ENCODE measurements at regions not wholly inside any gene's neighbourhood (a gene's known extent, or its start where the extent isn't known, plus 50 kb on each side); places are given as distances from the start of the nearest gene placed in this dataset.

- peaks cover 51% of the 10 kb centered on the region for H3K36me3 Mint-ChIP-seq (ENCODE audit: low read depth)
- no peaks in the 10 kb centered on the region for H3K4me1 Mint-ChIP-seq
- H3K27ac Mint-ChIP-seq = no peak overlapping the region
- DNase-seq = no peak
- H3K4me3 Mint-ChIP-seq = no peak overlapping the region
- no peak for TF ChIP-seq CTCF (IDR thresholded peaks at IDR 0.05)
- peaks cover 66% of the 10 kb centered on the region for H3K9me3 Mint-ChIP-seq
- H3K27me3 Mint-ChIP-seq (ENCODE audit: low read depth, poor library complexity) = no peaks in the 10 kb centered on the region
Measured at GRCh38 chr17:14882131-14882530, 383.0 kb downstream of the PMP22 start.

GRCh38 chr17:14875557-14876412, 389.3 kb downstream of the PMP22 start:
- Mint-ChIP-seq H3K4me3 (no peak overlapping the region), H3K4me1 (no peaks in the 10 kb centered on the region), H3K27me3 (ENCODE audit: low read depth, poor library complexity) (peaks cover 4% of the 10 kb centered on the region), H3K27ac (no peak overlapping the region), H3K9me3 (peaks cover 5% of the 10 kb centered on the region), H3K36me3 (ENCODE audit: low read depth) (peaks cover 3% of the 10 kb centered on the region)
- TF ChIP-seq CTCF (IDR thresholded peaks at IDR 0.05) = no peak
- DNase-seq = no peak

- H3K27ac Mint-ChIP-seq = no peak overlapping the region
- TF ChIP-seq CTCF (IDR thresholded peaks at IDR 0.05) = no peak
- H3K27me3 Mint-ChIP-seq (ENCODE audit: low read depth, poor library complexity) = peaks cover 11% of the 10 kb centered on the region
- no peak overlapping the region for H3K4me3 Mint-ChIP-seq
- peaks cover 8% of the 10 kb centered on the region for H3K36me3 Mint-ChIP-seq (ENCODE audit: low read depth)
- H3K9me3 Mint-ChIP-seq = peaks cover 8% of the 10 kb centered on the region
- no peaks in the 10 kb centered on the region for H3K4me1 Mint-ChIP-seq
- no peak for DNase-seq
Measured at GRCh38 chr17:14873996-14874395, 391.1 kb downstream of the PMP22 start.

GRCh38 chr17:14873540-14873939, 391.6 kb downstream of the PMP22 start:
- peaks cover 11% of the 10 kb centered on the region for H3K27me3 Mint-ChIP-seq (ENCODE audit: low read depth, poor library complexity)
- no peak for TF ChIP-seq CTCF (IDR thresholded peaks at IDR 0.05)
- no peak overlapping the region for H3K4me3 Mint-ChIP-seq
- H3K9me3 Mint-ChIP-seq = peaks cover 9% of the 10 kb centered on the region
- no peaks in the 10 kb centered on the region for H3K4me1 Mint-ChIP-seq
- DNase-seq = no peak
- no peak overlapping the region for H3K27ac Mint-ChIP-seq
- peaks cover 8% of the 10 kb centered on the region for H3K36me3 Mint-ChIP-seq (ENCODE audit: low read depth)

GRCh38 chr17:14871921-14872320, 393.2 kb downstream of the PMP22 start:
- no peak for DNase-seq
- TF ChIP-seq CTCF (IDR thresholded peaks at IDR 0.05) = no peak

GRCh38 chr17:14866266-14866665, 398.9 kb downstream of the PMP22 start:
- H3K36me3 Mint-ChIP-seq (ENCODE audit: low read depth) = peaks cover 15% of the 10 kb centered on the region
- DNase-seq = no peak

More at GRCh38 chr17:14871921-14872320, 393.2 kb downstream of the PMP22 start:
- H3K27me3 Mint-ChIP-seq (ENCODE audit: low read depth, poor library complexity) = peaks cover 11% of the 10 kb centered on the region
- H3K9me3 Mint-ChIP-seq = peaks cover 6% of the 10 kb centered on the region
- no peaks in the 10 kb centered on the region for H3K4me1 Mint-ChIP-seq
- no peak overlapping the region for H3K27ac Mint-ChIP-seq
- H3K4me3 Mint-ChIP-seq = no peak overlapping the region
- peaks cover 8% of the 10 kb centered on the region for H3K36me3 Mint-ChIP-seq (ENCODE audit: low read depth)

More at GRCh38 chr17:14866266-14866665, 398.9 kb downstream of the PMP22 start:
- Mint-ChIP-seq H3K27me3 (ENCODE audit: low read depth, poor library complexity) (peaks cover 7% of the 10 kb centered on the region), H3K27ac (no peak overlapping the region), H3K4me1 (peaks cover 9% of the 10 kb centered on the region), H3K9me3 (peaks cover 29% of the 10 kb centered on the region), H3K4me3 (no peak overlapping the region)
- no peak for TF ChIP-seq CTCF (IDR thresholded peaks at IDR 0.05)

Measured in nephron progenitor cell (in vitro differentiated cells).